Activated CD4-positive, alpha-beta T cell treated with anti-CD3 and anti-CD28 coated beads, Interleukin-2, amount 50 U/mL, for 48 hours (primary cell): ENCODE measurements at regions not wholly inside any gene's neighbourhood (a gene's known extent, or its start where the extent isn't known, plus 50 kb on each side); places are given as distances from the start of the nearest gene placed in this dataset.

Experiments used
- DNase-seq, 2 experiments: peaks; one replicate each; pipeline ENCODE4 v3.0.0-alpha.2; 2020

DNA sequence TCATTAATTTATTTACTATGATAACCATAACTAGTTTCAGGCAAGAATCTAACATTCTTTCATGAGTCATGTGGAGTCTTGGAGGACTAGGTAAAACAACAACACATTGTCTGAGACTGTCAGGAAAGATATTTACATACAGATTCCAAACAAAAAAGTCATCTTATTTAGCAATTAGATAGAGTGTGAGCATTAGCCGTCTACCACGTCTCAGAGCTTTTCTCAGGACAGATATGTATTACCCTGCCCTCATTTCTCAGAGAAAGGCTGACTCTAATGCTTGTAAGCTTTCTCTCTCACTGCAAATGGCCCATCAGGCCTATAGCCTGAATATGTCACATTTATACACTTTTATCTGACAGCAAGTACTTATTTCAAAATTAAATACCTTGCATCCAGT lies 312.1 kb upstream of the PCDH20 start:
- DNase-seq: no peak

DNA sequence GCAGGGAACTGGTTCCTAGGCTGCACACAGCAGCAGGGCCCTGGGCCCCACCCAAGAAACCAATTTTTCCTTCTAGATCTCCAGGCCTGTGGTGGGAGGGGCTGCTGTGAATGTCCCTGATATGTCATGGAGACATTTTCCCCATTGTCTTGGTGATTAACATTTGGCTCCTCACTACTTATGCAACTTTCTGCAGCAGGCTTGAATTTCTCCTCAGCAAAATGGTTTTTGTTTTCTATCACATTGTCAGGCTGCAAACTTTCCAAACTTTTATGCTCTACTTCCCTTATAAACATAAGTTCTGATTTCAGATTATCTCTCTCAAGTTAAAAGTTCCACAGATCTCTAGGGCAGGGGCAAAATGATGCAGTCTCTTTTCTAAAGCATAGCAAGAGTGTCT lies 310.2 kb upstream of the PCDH20 start:
- DNase-seq: no peak

DNA sequence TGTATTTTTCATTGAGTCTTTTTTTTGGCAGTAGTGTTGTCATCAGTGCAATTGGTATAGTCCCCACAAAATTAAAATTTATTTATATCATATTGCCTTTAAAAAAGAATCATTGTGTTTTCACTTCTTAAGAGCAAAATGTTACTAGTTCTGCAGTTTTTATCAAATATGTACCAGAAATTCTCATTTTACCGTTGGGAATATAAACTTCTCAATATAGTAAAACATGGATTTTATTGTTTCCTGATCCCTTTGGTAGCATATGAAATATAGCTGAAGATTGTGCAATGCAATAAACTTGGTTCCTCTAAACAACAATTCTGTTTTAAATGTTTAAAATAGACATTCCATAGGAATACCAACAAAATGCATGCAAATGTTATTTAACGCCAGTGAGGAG lies 306.5 kb upstream of the PCDH20 start:
- DNase-seq: no peak

DNA sequence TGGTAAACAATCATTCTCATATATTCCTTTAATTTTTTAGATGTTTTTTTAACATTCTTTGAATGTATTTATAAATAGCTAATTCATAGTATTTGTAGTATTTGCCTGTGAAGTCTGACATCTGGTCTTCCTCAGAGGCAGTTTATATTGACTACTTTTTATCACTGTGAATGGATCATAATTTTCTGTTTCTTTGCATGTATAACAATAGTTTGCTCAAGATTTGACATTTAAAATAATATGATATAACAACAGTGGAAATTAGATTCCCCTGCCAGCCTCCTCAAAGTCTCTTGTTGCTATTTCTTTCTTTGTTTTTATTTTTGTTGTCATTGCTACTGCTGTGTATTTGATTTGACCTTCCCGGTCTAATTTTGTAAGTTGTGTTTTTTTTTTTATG lies 297.0 kb upstream of the PCDH20 start:
- no peak for DNase-seq

DNA sequence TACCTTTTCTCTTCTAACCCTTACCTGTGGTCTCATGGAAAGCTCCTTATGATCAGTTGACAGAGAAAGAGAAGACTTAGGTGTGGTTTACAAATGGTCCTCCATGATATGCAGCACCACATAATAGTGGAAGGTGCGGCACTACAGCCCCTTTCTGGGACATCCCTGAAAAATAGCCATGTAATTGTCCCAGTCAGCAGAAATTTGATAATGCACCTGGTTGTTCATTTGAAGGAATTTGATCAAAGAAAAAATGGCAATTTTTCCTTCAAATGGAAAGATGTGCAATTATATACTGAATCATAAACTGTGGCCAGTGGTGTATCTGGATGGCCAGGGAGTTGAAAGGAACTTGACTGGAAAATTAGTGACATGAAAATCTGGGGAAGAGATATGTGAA lies 293.6 kb upstream of the PCDH20 start:
- DNase-seq: no peak

DNA sequence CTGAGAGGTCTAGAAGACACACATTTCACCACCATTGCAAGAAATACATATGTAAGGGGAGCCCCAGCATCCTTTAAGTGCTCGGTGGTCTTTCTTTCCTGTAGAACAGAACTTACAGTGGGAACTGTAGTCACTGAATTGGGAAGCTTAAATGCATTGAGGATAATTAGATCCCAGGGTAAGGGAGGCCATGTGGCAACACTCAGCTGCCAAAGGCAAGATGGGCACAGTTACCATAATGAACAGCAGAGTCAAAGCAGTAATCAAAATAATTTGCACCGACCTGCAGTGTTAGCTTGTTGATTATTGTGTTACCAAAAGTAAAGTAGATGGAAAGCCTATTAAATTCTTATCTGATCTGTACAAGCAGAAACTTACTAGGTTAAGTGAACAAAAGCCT lies 291.2 kb upstream of the PCDH20 start:
- no peak for DNase-seq

DNA sequence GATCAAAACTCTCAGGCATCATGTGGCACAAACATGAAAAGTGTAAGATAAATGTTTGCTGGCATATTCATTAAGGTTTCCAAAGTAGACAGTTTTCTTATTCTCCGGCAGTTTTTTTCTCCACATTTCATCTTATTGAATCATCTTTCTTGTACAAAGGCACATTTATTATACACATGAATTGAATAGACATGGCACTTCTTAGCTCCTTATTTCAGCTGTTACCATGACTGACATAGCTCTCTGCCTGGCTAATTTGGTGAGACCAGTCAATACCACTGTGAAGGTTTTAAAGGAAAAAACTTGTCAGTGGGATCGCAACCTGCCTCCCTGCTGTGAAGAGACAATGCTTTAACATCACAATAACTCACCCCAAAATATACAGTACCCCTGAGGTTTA lies 285.0 kb upstream of the PCDH20 start:
- DNase-seq: no peak

DNA sequence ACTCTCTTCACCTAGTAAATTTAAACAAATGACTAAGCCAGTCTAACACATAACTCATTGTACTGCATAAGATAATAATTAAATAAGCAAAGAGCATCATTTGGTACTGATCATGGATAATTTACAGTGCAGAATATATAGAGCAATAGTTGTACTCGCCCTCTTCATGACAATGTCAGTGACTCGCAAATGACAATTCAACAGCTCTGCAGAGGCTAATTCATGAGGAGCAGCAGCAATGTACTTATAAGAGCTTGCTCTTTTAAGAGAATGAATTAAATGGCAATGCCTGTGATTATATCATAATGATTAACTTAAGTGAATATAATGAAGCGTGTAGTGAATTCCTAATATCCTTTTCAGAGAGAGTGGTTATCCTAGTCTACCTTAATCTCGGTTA lies 284.5 kb upstream of the PCDH20 start:
- DNase-seq: no peak

DNA sequence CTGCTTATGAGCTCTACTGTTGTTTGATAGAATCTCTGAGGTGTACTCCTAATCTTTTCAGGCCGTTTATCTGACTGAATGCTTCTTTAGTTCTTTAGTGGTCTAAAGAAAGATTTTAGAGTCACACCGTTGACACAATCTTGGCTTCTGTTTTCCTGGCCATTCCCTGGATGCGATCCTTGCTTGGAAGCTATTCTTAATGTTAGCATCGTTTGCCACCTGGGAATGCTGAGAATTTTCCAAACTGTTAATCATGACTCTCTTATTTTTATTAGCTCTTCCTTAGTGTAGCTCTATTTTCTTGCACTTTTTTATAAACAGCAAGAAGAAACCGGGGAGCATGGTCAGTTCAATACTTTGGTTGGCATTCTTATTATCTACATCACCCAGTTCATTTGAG lies 281.0 kb upstream of the PCDH20 start:
- no peak for DNase-seq

DNA sequence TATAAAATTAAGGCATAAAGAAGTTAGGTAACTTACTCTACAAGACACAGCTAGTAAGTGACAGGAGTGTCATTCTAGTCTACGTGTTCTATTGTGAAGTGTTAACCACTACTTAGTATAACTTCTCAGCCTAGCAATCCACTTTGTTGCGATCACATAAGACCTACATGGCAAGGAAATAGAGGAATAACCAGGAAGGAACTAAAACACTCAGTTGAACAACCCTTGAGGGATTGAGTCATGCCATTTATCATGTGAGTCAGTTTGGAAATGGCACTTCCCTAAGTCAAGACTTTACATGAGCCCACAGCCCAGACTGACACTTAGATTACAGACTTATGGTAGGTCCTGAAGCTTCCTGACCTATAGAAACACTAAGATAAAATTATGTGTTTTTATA lies 279.5 kb upstream of the PCDH20 start:
- no peak for DNase-seq

DNA sequence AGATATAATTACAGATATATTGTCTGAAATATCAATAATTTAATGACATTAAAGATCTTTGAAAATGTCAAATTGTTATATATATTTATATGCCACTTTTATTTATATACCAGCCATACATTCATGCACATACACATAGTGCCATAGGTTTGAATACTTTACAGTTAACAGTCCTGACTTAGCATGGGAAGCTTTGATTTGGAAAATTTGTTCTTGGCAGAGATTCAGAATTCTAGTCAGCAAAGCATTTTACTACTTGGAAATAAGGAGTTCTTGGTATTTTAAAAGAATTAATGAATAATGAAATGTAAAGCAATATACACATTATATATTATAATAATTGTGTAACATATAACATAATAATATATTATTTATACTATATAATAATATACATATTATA lies 277.0 kb upstream of the PCDH20 start:
- no peak for DNase-seq

DNA sequence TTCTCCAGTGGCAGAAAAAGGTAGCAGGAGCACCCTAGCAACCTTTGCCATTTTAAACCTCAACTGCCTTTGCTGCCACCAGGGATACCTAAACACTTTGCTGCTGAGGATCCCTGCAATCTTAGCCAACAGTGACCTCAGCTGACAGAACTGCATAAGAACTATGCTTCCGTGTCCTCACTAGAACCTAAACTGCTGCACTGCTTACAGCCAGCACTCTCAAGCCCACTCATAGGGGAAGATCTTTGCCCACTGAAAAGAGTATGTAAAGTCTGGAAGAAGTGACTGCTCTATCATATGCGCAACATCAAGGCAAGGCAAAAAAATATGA lies 270.0 kb upstream of the PCDH20 start:
- DNase-seq: no peak

DNA sequence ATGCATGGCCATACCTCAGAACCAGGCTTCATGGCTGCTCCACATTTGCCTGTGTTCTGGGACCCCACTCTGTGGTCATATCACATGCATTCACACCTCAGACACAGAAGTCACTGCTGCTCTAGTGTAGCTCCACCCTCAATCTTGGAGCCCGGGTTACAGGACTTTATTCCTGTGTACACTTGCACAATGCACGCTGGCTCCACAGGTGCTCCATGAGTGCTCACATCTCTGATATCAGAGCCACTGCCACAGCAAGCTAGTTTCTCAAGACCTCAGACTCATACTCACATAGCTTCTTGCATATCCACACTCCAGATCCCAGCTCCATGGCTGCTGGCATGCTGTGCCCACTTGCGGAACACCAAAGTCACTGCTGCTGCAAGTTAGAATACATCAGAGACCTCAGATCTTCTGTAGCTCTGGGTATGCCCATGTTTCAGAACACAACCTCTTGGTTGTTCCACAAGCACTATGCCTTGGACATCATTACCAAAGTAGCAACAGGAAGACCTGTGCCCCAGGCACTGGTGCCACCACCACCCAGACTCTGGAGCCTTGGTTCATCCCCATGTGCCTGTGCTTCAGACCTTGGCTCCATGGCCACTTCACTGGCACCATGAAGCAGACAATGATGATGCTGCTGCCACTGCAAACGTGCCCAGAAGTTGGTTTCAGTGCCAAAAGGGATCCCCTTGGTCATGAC lies 269.5 kb upstream of the PCDH20 start:
- DNase-seq: no peak

DNA sequence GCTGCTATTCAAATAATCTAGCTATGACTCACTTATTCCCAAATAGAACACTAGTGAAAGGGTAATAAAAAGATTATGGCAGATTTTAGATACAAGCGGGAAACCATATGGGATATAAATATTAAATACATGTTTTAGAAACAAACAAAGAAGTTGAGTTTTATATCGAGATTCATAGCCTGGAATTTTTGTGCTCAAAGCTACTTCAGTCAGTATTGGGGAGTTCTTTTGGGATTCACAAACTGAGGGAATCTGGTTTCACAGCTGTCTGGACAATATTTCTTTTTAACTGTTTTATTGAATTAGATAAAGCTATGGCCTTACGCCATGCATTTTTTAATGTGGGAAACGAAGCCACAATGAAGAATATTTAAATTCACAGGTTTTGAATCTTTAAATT lies 257.1 kb upstream of the PCDH20 start:
- no peak for DNase-seq

DNA sequence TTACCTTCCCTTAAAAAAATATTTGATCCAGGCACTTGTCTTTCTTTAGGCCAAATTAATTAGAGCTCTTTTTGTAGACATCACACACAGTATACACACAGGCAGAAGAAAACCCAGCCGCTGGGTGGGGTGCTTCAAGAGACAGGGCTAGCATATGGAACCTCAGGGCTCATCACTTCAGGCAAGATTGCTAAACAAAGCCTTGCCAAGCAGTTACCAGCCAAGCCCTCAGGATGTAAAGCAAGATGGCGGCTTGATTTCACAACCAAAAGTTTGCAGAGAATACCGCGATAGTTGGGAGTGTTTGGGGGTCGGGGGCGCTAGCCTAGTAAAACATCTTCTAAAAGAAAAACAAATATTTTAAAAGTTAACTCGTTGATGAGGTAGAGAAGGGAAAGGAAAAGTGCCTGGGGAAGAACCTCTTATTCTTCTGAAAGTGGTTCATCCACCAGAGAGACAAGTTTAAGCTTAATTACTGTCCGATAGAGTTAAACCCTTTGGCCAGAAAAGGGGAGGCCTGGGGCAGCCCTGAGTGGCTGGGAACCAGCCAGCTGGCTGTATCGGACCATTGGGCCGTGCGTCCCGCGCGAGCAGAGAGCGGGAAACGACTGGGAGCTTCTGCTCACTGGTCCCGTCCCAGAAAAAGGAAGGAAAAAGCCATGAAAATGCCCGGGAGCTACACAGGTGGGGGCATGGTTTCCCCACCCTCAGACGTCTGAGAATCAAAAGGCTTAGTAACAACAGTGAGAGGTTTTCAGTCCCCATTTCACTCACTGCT lies 254.9 kb upstream of the PCDH20 start:
- no peak for DNase-seq

DNA sequence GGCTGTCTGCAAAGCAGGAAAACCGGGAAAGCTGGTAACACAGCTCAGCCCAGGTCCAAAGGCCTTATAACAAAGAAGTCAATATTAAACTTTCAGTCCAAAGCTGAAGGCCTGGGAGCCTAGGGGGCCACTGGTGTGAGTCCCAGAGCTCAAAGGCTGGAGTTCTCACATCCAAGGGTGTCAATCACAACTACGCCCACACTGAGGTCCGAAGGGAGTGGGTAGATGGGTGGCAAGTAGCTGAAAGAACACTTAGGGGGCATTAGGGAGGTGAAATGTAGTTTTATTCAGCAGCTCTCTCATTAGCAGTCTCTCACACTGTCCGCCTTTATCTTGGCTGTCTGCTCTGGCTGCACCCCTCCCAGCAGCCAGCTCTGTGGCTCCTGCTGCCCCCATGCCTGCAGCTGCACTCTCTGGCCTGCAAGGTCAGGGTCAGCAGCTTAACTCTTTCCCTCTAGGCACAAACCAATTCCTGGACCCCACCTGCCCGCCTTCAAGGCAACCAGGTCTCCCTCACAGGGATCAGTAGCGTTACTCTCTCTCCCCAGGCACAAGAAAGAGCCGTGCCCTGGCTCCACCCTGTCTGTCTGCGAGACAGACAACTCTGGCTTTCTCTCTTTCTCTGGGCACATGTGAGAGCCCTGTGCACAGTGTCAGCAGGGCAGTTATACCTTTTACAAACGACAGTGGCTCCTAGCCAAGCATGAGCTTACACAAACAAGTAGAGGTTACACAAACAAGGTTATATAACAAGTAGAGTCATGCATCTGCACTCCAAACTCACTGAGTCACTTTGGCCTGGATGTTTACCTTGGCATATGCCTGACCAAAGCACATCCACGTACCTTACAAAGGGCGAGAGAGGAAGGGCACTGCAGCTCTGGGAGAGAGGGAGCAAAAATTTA lies 249.4 kb upstream of the PCDH20 start:
- DNase-seq: no peak

DNA sequence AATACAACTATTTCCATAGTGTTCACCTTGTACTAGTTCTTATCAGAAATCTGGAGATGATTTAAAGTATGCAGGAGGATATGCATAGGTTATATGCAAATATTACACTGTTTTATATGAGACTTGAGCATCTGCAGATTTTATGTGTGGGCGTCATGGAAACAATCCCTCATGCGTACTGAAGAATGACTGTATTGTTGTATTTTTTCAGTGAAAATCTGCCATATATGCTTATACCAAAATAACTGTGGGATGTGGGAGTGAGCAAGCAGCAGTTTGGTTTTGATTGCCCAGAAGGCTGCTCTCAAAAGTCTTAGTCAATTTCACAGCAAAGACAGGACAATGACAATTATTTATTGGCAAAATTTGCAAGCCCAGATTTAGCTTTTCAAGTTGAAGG lies 238.8 kb upstream of the PCDH20 start:
- no peak for DNase-seq

DNA sequence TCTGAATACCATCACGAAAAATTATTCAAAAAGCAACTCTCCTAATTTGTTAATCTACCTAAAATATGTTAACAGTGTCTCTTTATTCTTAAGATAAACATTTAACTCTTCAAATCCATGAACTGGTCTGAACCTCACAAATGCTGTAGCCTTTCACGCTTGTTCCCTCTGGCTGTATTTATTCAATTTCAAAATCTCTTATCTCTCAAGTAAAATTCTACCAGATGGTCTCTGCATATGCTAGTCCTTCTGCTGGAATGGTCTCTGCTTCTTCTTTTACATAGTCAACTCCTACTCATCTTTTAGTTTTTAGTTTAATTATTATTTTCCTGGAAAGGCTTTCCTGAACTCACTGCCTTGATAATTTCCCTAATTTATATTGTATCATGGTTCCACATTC lies 232.9 kb upstream of the PCDH20 start:
- no peak for DNase-seq

DNA sequence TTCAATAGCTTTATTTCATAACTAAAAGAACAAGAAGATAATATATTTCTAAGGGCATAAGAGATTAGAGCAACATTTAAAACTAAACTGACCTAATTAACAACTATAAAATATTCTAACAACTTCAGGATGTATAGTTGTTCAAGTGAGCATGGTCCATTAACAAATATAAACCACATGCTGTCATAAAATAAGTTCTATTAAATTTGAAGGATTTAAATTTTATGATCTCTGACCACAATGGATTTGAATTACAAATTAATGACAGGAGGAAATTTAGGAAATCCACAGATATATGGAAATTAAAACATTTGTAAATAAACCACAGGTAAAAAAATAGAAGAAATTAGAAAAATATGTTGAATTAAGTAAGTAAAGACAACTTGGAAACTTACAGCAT lies 196.5 kb upstream of the PCDH20 start:
- no peak for DNase-seq

DNA sequence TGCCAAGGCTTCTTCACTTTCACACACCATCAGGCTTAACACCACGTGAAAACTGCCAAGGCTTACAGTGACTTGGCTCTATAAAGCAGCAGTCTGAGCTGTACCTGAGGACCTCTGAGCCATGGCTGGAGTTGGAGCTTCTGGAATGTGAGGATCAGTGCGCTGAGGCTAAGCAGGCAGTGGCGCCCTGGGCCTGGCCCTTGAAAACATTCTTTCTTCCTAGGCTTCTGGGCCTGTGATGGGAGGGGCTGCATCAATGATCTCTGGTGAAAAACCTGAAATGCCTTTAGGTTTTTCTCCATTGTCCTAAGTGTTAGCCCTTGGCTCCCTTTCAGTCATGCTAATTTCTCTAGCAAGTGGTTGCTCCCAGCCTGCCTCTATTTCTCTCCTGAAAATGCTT lies 192.5 kb upstream of the PCDH20 start:
- DNase-seq: no peak

DNA sequence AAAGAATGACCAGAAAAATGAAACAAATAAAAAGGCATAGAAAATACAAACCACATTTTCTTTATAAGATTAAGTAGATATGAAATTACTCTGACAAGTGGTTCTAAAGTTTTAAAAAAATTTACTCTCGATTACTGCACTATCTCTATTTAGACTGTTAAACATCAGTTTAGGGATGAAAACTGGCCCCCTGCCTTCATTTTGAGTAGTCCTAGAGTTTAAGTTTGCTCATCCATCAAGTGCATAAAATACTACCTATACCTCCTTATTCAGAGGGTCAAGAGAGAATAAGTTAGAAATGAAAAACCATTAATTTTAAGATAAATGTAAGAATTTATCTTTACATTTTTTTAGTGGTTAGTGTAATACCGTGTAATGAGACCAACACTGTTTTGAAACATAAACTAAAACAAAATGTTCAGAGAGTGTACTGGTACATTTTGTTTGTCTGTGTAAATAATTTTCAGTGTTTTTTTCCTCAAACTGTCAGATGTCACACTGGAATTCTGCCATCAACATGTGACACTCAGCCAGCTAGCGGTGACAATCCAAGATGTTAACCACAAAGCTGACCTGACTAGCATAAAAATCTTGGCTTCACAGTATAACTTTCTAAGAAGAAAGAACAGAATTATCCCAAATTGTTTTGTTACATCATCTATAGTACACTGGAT lies 184.8 kb upstream of the PCDH20 start:
- no peak for DNase-seq

DNA sequence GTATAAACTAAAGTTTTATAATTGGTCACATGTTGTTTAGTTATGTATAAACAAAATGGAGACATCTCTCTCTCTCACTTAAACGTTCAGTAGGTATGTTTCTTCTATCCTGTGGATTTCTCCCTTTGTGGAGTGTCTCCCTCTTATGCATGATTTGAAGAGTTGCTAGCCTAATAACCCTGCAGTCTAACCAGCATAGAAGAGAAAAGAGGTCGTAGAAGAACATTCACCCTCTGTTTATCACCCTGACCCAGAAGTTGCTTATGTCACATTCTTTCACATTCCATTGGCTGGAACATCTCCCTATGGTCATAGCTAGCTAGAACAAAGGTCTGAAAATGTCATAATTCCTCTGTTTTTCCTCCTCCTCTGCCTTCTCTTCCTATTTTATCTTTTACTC lies 176.8 kb upstream of the PCDH20 start:
- DNase-seq: no peak

DNA sequence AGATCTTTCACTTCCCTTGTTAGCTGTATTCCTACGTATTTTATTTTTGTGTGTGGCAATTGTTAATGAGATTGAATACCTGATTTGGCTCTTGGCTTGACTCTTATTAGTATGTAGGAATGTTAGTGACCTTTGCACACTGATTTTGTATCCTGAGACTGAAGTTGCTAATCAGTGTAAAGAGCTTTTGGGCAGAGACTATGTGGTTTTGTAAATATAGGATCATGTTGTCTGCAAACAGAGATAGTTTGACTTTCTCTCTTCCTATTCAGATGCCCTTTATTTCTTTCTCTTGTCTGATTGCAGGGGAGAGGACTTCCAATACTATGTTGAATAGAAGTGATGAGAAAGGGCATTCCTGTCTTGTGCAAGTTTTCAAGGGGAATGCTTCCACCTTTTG lies 160.3 kb upstream of the PCDH20 start:
- no peak for DNase-seq
